GM23338 (cell line): ENCODE measurements at regions not wholly inside any gene's neighbourhood (a gene's known extent, or its start where the extent isn't known, plus 50 kb on each side); places are given as distances from the start of the nearest gene placed in this dataset.

Experiments used
- ATAC-seq: fragments of 200-7000 bp; cut with Tn5 transposase; 3 replicates; pipeline ENCODE4 v1.9.1; 2020
- DNase-seq: peaks from one replicate; pipeline ENCODE4 v3.0.0-alpha.2; 2015; ENCODE audit warnings: low spot score
- H2AFZ ChIP-seq: fragments of 200-600 bp; sonication (generic); 2 replicates; pipeline ENCODE4 v1.8.0; 2016; ENCODE audit warnings: antibody characterized with exemption, mild to moderate bottlenecking, moderate library complexity
- H3F3A ChIP-seq: fragments of 200-600 bp; sonication (generic); replicated peaks from 2 replicates; pipeline ENCODE4 v1.8.0; 2017; ENCODE audit warnings: antibody characterized with exemption, mixed run types, low read depth
- H3K27ac ChIP-seq: fragments of 200-600 bp; sonication (generic); 2 replicates; pipeline ENCODE4 v1.6.1; 2016; ENCODE audit warnings: low read depth
- H3K27me3 ChIP-seq: fragments of 200-600 bp; sonication (generic); 2 replicates; pipeline ENCODE4 v1.8.0; 2016; ENCODE audit warnings: mild to moderate bottlenecking, mixed run types, moderate library complexity; ENCODE audit not compliant: insufficient read depth
- H3K36me3 ChIP-seq: fragments of 200-600 bp; sonication (generic); 2 replicates; pipeline ENCODE4 v1.8.0; 2016; ENCODE audit warnings: mild to moderate bottlenecking; ENCODE audit not compliant: insufficient read depth
- H3K4me1 ChIP-seq: fragments of 200-600 bp; sonication (generic); 2 replicates; pipeline ENCODE4 v1.8.0; 2016; ENCODE audit warnings: mild to moderate bottlenecking, moderate library complexity; ENCODE audit not compliant: insufficient read depth
- H3K4me2 ChIP-seq: fragments of 200-600 bp; sonication (generic); 2 replicates; pipeline ENCODE4 v1.7.1; 2017; ENCODE audit warnings: mixed run types
- H3K4me3 ChIP-seq: fragments of 200-600 bp; sonication (generic); 2 replicates; pipeline ENCODE4 v1.6.1; 2016; ENCODE audit warnings: mixed run types
- H3K79me2 ChIP-seq: fragments of 200-600 bp; sonication (generic); replicated peaks from 2 replicates; pipeline ENCODE4 v1.8.0; 2017; ENCODE audit warnings: mild to moderate bottlenecking; ENCODE audit not compliant: insufficient read depth
- H3K9me2 ChIP-seq: fragments of 200-600 bp; sonication (generic); 2 replicates; pipeline ENCODE4 v1.8.0; 2017; ENCODE audit not compliant: insufficient read depth
- H4K20me1 ChIP-seq: fragments of 200-600 bp; sonication (generic); replicated peaks from 2 replicates; pipeline ENCODE4 v1.8.0; 2017; ENCODE audit warnings: mild to moderate bottlenecking; ENCODE audit not compliant: insufficient read depth
- H3K27ac Mint-ChIP-seq: 2 replicates; pipeline ENCODE4 v1.8.0; 2020; ENCODE audit warnings: inconsistent platforms, mild to moderate bottlenecking, moderate library complexity, mixed read lengths
- H3K27me3 Mint-ChIP-seq: 3 replicates; pipeline ENCODE4 v1.8.0; 2022; ENCODE audit warnings: low read depth, mild to moderate bottlenecking, moderate library complexity, mixed read lengths, inconsistent platforms; ENCODE audit not compliant: insufficient read depth, poor library complexity
- H3K36me3 Mint-ChIP-seq: 3 replicates; pipeline ENCODE4 v1.8.0; 2021; ENCODE audit warnings: low read depth, mild to moderate bottlenecking, inconsistent platforms, moderate library complexity, mixed read lengths
- H3K4me1 Mint-ChIP-seq: 3 replicates; pipeline ENCODE4 v1.8.0; 2020; ENCODE audit warnings: mild to moderate bottlenecking, inconsistent platforms, mixed read lengths
- H3K4me3 Mint-ChIP-seq: 3 replicates; pipeline ENCODE4 v1.8.0; 2021; ENCODE audit warnings: moderate library complexity, mild to moderate bottlenecking, inconsistent platforms, mixed read lengths
- H3K9me3 Mint-ChIP-seq: 3 replicates; pipeline ENCODE4 v1.8.0; 2020; ENCODE audit warnings: moderate library complexity, mild to moderate bottlenecking, inconsistent platforms, mixed read lengths
- CTCF ChIP-seq, 2 experiments: fragments of 200-600 bp in 1 of 2; sonication (generic) in 1 of 2; conservative IDR thresholded peaks; 2 replicates each; pipeline versions ENCODE4 v1.5.1 to v1.6.1; 2016 to 2017; ENCODE audit warnings: antibody characterized with exemption in 2 of 2, low read depth in 2 of 2, mild to moderate bottlenecking in 2 of 2, moderate library complexity in 1 of 2
- ETS1 ChIP-seq: IDR thresholded peaks from 2 replicates; pipeline ENCODE4 v1.6.1; 2016; ENCODE audit warnings: antibody characterized with exemption
- JUNB ChIP-seq: IDR thresholded peaks from one replicate; pipeline ENCODE4 v1.6.1; 2016; ENCODE audit warnings: antibody characterized with exemption; ENCODE audit not compliant: unreplicated experiment
- POLR2AphosphoS5 ChIP-seq: IDR thresholded peaks from 2 replicates; pipeline ENCODE4 v1.6.1; 2016; ENCODE audit warnings: antibody characterized with exemption, low read depth
- REST ChIP-seq: IDR thresholded peaks from one replicate; pipeline ENCODE4 v1.6.1; 2018; ENCODE audit warnings: antibody characterized with exemption; ENCODE audit not compliant: unreplicated experiment
- STAT1 ChIP-seq: IDR thresholded peaks from one replicate; pipeline ENCODE4 v1.6.1; 2016; ENCODE audit warnings: antibody characterized with exemption; ENCODE audit not compliant: unreplicated experiment
- ZNF114 ChIP-seq: fragments of 250-450 bp; sonication (Bioruptor Pico); IDR thresholded peaks from 2 replicates; pipeline ENCODE4 v1.5.0; 2020; ENCODE audit warnings: mild to moderate bottlenecking, moderate library complexity
- ZNF331 ChIP-seq: fragments of 250-450 bp; sonication (Bioruptor Pico); IDR thresholded peaks from 2 replicates; pipeline ENCODE4 v1.5.0; 2020; ENCODE audit warnings: low read depth, mild to moderate bottlenecking, moderate library complexity
- ZNF462 ChIP-seq: fragments of 250-450 bp; sonication (Bioruptor Pico); IDR thresholded peaks from 2 replicates; pipeline ENCODE4 v1.5.0; 2020; ENCODE audit warnings: mild to moderate bottlenecking, moderate library complexity

DNA sequence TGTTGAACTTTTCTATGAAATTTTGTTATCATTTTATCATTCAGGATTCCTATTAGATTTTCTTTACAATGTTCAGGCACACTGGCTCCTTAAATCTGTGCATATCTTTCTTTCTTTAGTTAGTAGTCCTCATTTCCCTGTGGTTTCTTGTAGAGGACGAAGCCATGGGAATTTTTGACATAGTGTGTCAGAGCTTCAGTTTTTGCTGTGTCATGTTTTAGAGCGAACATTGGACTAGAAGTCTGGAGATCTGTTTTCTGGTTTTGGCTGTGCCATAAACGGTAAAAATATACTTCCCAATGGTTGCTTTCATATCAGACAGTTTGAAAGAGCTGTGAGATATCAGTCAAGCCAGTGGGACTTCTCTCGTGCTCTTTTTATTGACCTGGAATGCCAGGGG, 105.2 kb downstream of the CHCHD4 start (continued):
- TF ChIP-seq ZNF462 (CRISPR knock-in tag) (no peak), STAT1 (no peak)

DNA sequence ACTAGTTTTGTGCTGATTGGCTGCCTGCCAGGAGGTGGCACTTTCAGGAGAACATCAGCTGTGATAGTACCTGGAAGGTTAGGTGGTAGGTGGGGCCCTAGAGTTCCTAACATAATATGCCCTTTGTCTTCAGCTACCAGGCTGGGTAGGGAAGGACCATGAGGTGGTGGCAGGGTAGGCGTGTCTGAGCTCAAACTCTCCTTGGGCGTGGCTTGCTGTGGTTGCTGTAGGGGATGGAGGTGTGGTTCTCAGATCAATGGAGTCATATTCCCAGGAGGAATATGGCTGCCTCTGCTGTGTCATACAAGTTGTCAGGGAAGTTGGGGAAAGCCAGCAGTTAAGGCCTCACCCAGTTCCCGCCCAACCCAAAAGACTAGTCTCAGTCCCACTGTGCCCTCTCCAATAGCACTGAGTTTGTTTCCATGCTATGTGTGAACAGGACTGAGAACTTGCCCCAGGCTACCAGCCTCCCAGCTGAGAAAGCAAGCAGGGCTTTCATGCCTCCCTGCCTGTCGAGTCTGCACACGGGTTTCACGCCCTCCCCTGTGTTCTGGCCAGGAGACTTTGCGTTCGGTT, 107.7 kb downstream of the CHCHD4 start:
- Histone ChIP-seq H3K36me3 (no peaks in the 10 kb centered on the region), H4K20me1 (no peaks in the 10 kb centered on the region), H3K9me2 (no peaks in the 10 kb centered on the region), H3K4me2 (no peak overlapping the region), H3K4me1 (no peaks in the 10 kb centered on the region), H3F3A (no peaks in the 10 kb centered on the region), H3K4me3 (no peak overlapping the region), H3K27ac (no peak overlapping the region), H3K79me2 (no peaks in the 10 kb centered on the region), H2AFZ (no peak overlapping the region), H3K27me3 (no peaks in the 10 kb centered on the region)
- Mint-ChIP-seq H3K4me1 (no peaks in the 10 kb centered on the region), H3K4me3 (no peak overlapping the region), H3K27ac (no peak overlapping the region), H3K9me3 (peaks cover 63% of the 10 kb centered on the region), H3K27me3 (peaks cover 1% of the 10 kb centered on the region), H3K36me3 (no peaks in the 10 kb centered on the region)
- no peak for DNase-seq
- ATAC-seq = no peak
- no peak for TF ChIP-seq REST
- no peak for TF ChIP-seq ETS1
- TF ChIP-seq CTCF (conservative IDR thresholded peaks at IDR 0.05; ENCODE audit: low read depth in 2 of 2) = no peak
- TF ChIP-seq POLR2AphosphoS5 = no peak
- TF ChIP-seq ZNF331 (CRISPR knock-in tag) = no peak
- TF ChIP-seq ZNF114 (CRISPR knock-in tag) = no peak
- no peak for TF ChIP-seq JUNB
